HepG2 (cell line): ENCODE measurements at regions not wholly inside any gene's neighbourhood (a gene's known extent, or its start where the extent isn't known, plus 50 kb on each side); places are given as distances from the start of the nearest gene placed in this dataset.

ENCODE experiments used
- ATAC-seq: fragments of 200-7000 bp; cut with Tn5 transposase; 3 replicates; pipeline ENCODE4 v1.9.1; 2020; ENCODE audit warnings: mild to moderate bottlenecking, moderate library complexity
- BruUV-seq: library from RNA; stranded (reverse); fragments of 400-500 nt; replicated peaks from 2 replicates; lab custom pipeline; 2021; lab: Mats Ljungman, UMichigan
- CTCF ChIA-PET: fragments of 300-600 bp; formaldehyde crosslinking; extraction: SDS; loops from one replicate; lab custom pipeline; 2021; ENCODE audit warnings: low total read pairs, inconsistent platforms, low intra/inter-chr PET ratio; lab: Yijun Ruan, JAX
- POLR2A ChIA-PET: fragments of 350-600 bp; sonication (Branson Sonifier 250); formaldehyde crosslinking; loops from one replicate; lab custom pipeline; 2020; ENCODE audit warnings: antibody characterized with exemption, inconsistent platforms; lab: Yijun Ruan, JAX
- DNase-seq: peaks from one replicate; pipeline ENCODE4 v3.0.0-alpha.2; 2015; ENCODE audit warnings: low spot score
- FAIRE-seq: peaks from 3 replicates; lab custom pipeline; 2011; peaks lifted over from hg19 to GRCh38; lab: Jason Lieb, UNC
- H2AFZ ChIP-seq: one replicate; pipeline ENCODE4 v1.6.1; 2011; ENCODE audit warnings: low read length, inconsistent platforms
- H3K27ac ChIP-seq: fragments of 300-600 bp; 3 replicates; pipeline ENCODE4 v1.8.0; 2011; ENCODE audit warnings: mixed run types, mild to moderate bottlenecking, mixed read lengths, low read length, inconsistent platforms; ENCODE audit not compliant: insufficient read depth; ENCODE audit errors: extremely low read length
- H3K27me3 ChIP-seq, 2 experiments: fragments of 200-600 bp in 1 of 2; 2 replicates in 1 of 2; 3 replicates in 1 of 2; pipeline versions ENCODE4 v1.6.0 to v1.8.0; 2011; ENCODE audit warnings: low read length in 2 of 2, mild to moderate bottlenecking in 2 of 2, moderate library complexity in 2 of 2, inconsistent platforms in 1 of 2; ENCODE audit not compliant: insufficient read depth in 2 of 2, control insufficient read depth in 1 of 2
- H3K36me3 ChIP-seq, 2 experiments: fragments of 200-600 bp in 1 of 2; replicated peaks in 1 of 2; 2 replicates in 1 of 2; 3 replicates in 1 of 2; pipeline versions ENCODE4 v1.5.1 to v1.8.0; 2011; ENCODE audit warnings: low read length in 2 of 2, inconsistent platforms in 1 of 2; ENCODE audit not compliant: insufficient read depth in 2 of 2, control insufficient read depth in 1 of 2
- H3K4me1 ChIP-seq: 2 replicates; pipeline ENCODE4 v1.5.1; 2012; ENCODE audit warnings: low read length, inconsistent platforms; ENCODE audit not compliant: insufficient read depth
- H3K4me2 ChIP-seq: 2 replicates; pipeline ENCODE4 v1.6.0; 2011; ENCODE audit warnings: low read depth, low read length, inconsistent platforms
- H3K4me3 ChIP-seq, 3 experiments: fragments of 200-600 bp in 1 of 3; sonication (generic), shearing (Covaris generic) in 1 of 3; replicated peaks in 1 of 3; 2 replicates each; pipeline ENCODE4 v1.5.1; 2011 to 2016; ENCODE audit warnings: low read length in 3 of 3, inconsistent platforms in 2 of 3, low read depth in 2 of 3, mild to moderate bottlenecking in 2 of 3, control low read depth in 1 of 3, mixed read lengths in 1 of 3; ENCODE audit not compliant: insufficient read depth in 1 of 3
- H3K79me2 ChIP-seq: one replicate; pipeline ENCODE4 v1.6.1; 2011; ENCODE audit warnings: low read length, inconsistent platforms; ENCODE audit not compliant: insufficient read depth
- H3K9ac ChIP-seq: 2 replicates; pipeline ENCODE4 v1.6.0; 2011; ENCODE audit warnings: mild to moderate bottlenecking, low read depth, low read length, inconsistent platforms; ENCODE audit not compliant: insufficient read depth
- H3K9me3 ChIP-seq: 2 replicates; pipeline ENCODE4 v1.5.1; 2012; ENCODE audit warnings: mild to moderate bottlenecking, low read length
- H4K20me1 ChIP-seq: 2 replicates; pipeline ENCODE4 v1.6.0; 2011; ENCODE audit warnings: inconsistent platforms, mild to moderate bottlenecking, low read length, moderate library complexity; ENCODE audit not compliant: insufficient read depth
- BHLHE40 ChIP-seq: IDR thresholded peaks from 2 replicates; pipeline ENCODE4 v1.6.1; 2011; ENCODE audit warnings: low read length, improper control_type of control experiment
- CCDC6 ChIP-seq: sonication (generic); formaldehyde crosslinking; IDR thresholded peaks from 2 replicates; pipeline ENCODE4 v1.8.1; 2022; ENCODE audit warnings: mild to moderate bottlenecking, missing genetic modification reagents, moderate library complexity
- CHD4 ChIP-seq: fragments of 200-600 bp; sonication (generic); IDR thresholded peaks from 2 replicates; pipeline ENCODE4 v1.7.0; 2017; ENCODE audit warnings: mild to moderate bottlenecking, low read length, borderline replicate concordance
- ELF4 ChIP-seq: sonication (generic); formaldehyde crosslinking; IDR thresholded peaks from 2 replicates; pipeline ENCODE4 v1.5.0; 2020; ENCODE audit warnings: missing genetic modification reagents, mild to moderate bottlenecking, moderate library complexity, borderline replicate concordance
- FOXA3 ChIP-seq: IDR thresholded peaks from 2 replicates; pipeline ENCODE4 v1.6.1; 2016; ENCODE audit warnings: missing genetic modification reagents, missing compliant biosample characterization
- HHEX ChIP-seq: IDR thresholded peaks from 2 replicates; pipeline ENCODE4 v1.6.1; 2016; ENCODE audit warnings: control low read depth
- MAFG ChIP-seq: sonication (generic); formaldehyde crosslinking; IDR thresholded peaks from 2 replicates; pipeline ENCODE4 v1.5.1; 2020; ENCODE audit warnings: mild to moderate bottlenecking, missing genetic modification reagents
- NAIF1 ChIP-seq: sonication (generic); formaldehyde crosslinking; IDR thresholded peaks from 2 replicates; pipeline ENCODE4 v1.5.0; 2020; ENCODE audit warnings: mild to moderate bottlenecking, missing genetic modification reagents, borderline replicate concordance
- NFYC ChIP-seq: IDR thresholded peaks from 2 replicates; pipeline ENCODE4 v1.6.1; 2016; ENCODE audit warnings: missing genetic modification reagents, missing compliant biosample characterization
- NONO ChIP-seq, 2 experiments: fragments of 450-650 bp in 1 of 2; sonication (generic) in 1 of 2; formaldehyde crosslinking in 1 of 2; IDR thresholded peaks in 1 of 2; conservative IDR thresholded peaks in 1 of 2; 2 replicates each; pipeline versions ENCODE4 v1.6.1 to v1.8.0; 2017 to 2022; ENCODE audit warnings: mild to moderate bottlenecking in 1 of 2, missing genetic modification reagents in 1 of 2, moderate library complexity in 1 of 2
- PHF21A ChIP-seq: sonication (generic); formaldehyde crosslinking; IDR thresholded peaks from 2 replicates; pipeline ENCODE4 v1.5.0; 2020; ENCODE audit warnings: mild to moderate bottlenecking, missing genetic modification reagents
- RFX1 ChIP-seq: fragments of 450-650 bp; IDR thresholded peaks from 2 replicates; pipeline ENCODE4 v1.6.1; 2017
- SNAPC5 ChIP-seq: sonication (generic); formaldehyde crosslinking; IDR thresholded peaks from 2 replicates; pipeline ENCODE4 v1.8.1; 2023; ENCODE audit warnings: mild to moderate bottlenecking, missing genetic modification reagents, borderline replicate concordance
- TFAP4 ChIP-seq: sonication (generic); IDR thresholded peaks from 2 replicates; pipeline ENCODE4 v1.6.1; 2016; ENCODE audit warnings: low read depth, borderline replicate concordance
- ZNF354B ChIP-seq: sonication (generic); formaldehyde crosslinking; IDR thresholded peaks from 2 replicates; pipeline ENCODE4 v1.8.0; 2022; ENCODE audit warnings: mild to moderate bottlenecking, missing genetic modification reagents
- ZNF770 ChIP-seq: sonication (generic); formaldehyde crosslinking; IDR thresholded peaks from 2 replicates; pipeline ENCODE4 v1.5.0; 2020; ENCODE audit warnings: mild to moderate bottlenecking, missing genetic modification reagents
- ZNF800 ChIP-seq: sonication (generic); formaldehyde crosslinking; IDR thresholded peaks from 2 replicates; pipeline ENCODE4 v1.4.0; 2020; ENCODE audit warnings: missing genetic modification reagents
- WGBS: methylation state at CpG from one replicate; pipeline ENCODE4 v1.1.6; 2017; ENCODE audit warnings: low lambda C conversion rate; 5-methylcytosine and 5-hydroxymethylcytosine counted together
- in situ Hi-C: cut with HindIII; loops from 2 replicates; pipeline ENCODE4 v1.10.0; 2017; ENCODE audit warnings: low pct_unique_long_range_greater_than_20kb; ENCODE audit not compliant: extremely low pct_ligation_motif_present
- intact Hi-C: fragments of 100-400 bp; cut with micrococcal nuclease; formaldehyde crosslinking; loops from one replicate; pipeline ENCODE4 v1.10.0; 2022; ENCODE audit not compliant: unreplicated experiment

GRCh38 chr10:60532696-60533468, 143.2 kb upstream of the ANK3 start:
- H3K4me2 ChIP-seq = no peak overlapping the region
- no TSS peak for BruUV-seq
- no peaks in the 10 kb centered on the region for H4K20me1 ChIP-seq
- POLR2A ChIA-PET = no interaction called here
- no peaks in the 10 kb centered on the region for H3K27me3 ChIP-seq
- no peak overlapping the region for H3K4me3 ChIP-seq
- intact Hi-C loops = no loop called here
- FAIRE-seq = no peak
- no peaks in the 10 kb centered on the region for H3K79me2 ChIP-seq
- CTCF ChIA-PET = no interaction called here
- H2AFZ ChIP-seq = no peak overlapping the region
- no peak overlapping the region for H3K27ac ChIP-seq
- no peaks in the 10 kb centered on the region for H3K4me1 ChIP-seq
- H3K9me3 ChIP-seq = no peaks in the 10 kb centered on the region
- ATAC-seq = no peak
- TF ChIP-seq MAFG (CRISPR knock-in tag) (no peak), BHLHE40 (no peak), ZNF770 (CRISPR knock-in tag) (no peak), CHD4 (no peak), ZNF800 (CRISPR knock-in tag) (no peak), NFYC (CRISPR knock-in tag) (no peak), NONO (IDR thresholded peaks at IDR 0.05) (no peak), NONO (CRISPR knock-in tag; conservative IDR thresholded peaks at IDR 0.05) (no peak), SNAPC5 (CRISPR knock-in tag) (no peak), ELF4 (CRISPR knock-in tag) (no peak), FOXA3 (CRISPR knock-in tag) (no peak), TFAP4 (no peak), NAIF1 (CRISPR knock-in tag) (no peak), PHF21A (CRISPR knock-in tag) (no peak), ZNF354B (CRISPR knock-in tag) (no peak), CCDC6 (CRISPR knock-in tag) (no peak), RFX1 (no peak), HHEX (no peak)
- TF ChIP-seq, all 625 proteins: peak for 0
- Histone ChIP-seq H3K36me3 (no peaks in the 10 kb centered on the region), H3K9ac (no peak overlapping the region)
- DNase-seq = no peak
- in situ Hi-C loops = no loop called here
- WGBS = 3% methylated on average over 6 of the region's 6 CpGs
